MM.1S (cell line): ENCODE measurements at regions not wholly inside any gene's neighbourhood (a gene's known extent, or its start where the extent isn't known, plus 50 kb on each side); places are given as distances from the start of the nearest gene placed in this dataset.

ENCODE experiments used
- EZH2 ChIP-seq: fragments of 300-600 bp; sonication (generic); optimal IDR thresholded peaks from 2 replicates; pipeline ENCODE3; 2017; ENCODE audit warnings: low read depth, mild to moderate bottlenecking, antibody characterized with exemption, low read length, mixed read lengths
- TF ChIP-seq, protein P1 (sequence below): fragments of 300-600 bp; sonication (generic); IDR thresholded peaks from 2 replicates; pipeline ENCODE4 v1.5.1; 2016; ENCODE audit warnings: antibody characterized with exemption, low read length, mixed read lengths

DNA sequence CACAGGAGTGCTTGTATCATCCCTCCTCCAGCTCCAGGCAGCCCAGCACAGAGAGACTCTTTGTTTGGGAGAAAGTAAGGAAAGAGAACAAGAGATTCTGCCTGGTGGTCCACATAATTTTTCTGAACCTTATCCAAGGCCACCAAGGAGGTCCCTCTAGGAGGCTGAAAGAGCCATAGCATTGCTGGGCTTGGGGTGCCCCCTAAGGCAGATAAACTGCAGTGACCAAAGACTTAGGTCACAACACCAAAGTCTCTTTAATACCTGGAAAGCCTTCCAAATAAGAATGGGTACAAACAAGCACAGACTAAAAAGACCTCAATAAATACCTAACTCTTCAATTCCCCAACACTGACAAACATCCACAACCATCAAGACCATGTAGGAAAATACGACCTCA lies 310.2 kb upstream of the PPP2R3A start:
- TF ChIP-seq, protein P1, sequence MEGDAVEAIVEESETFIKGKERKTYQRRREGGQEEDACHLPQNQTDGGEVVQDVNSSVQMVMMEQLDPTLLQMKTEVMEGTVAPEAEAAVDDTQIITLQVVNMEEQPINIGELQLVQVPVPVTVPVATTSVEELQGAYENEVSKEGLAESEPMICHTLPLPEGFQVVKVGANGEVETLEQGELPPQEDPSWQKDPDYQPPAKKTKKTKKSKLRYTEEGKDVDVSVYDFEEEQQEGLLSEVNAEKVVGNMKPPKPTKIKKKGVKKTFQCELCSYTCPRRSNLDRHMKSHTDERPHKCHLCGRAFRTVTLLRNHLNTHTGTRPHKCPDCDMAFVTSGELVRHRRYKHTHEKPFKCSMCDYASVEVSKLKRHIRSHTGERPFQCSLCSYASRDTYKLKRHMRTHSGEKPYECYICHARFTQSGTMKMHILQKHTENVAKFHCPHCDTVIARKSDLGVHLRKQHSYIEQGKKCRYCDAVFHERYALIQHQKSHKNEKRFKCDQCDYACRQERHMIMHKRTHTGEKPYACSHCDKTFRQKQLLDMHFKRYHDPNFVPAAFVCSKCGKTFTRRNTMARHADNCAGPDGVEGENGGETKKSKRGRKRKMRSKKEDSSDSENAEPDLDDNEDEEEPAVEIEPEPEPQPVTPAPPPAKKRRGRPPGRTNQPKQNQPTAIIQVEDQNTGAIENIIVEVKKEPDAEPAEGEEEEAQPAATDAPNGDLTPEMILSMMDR = no peak
- TF ChIP-seq EZH2 = no peak
